ENCODE measurements at regions not wholly inside any gene's neighbourhood (a gene's known extent, or its start where the extent isn't known, plus 50 kb on each side); places are given as distances from the start of the nearest gene placed in this dataset.

DNA sequence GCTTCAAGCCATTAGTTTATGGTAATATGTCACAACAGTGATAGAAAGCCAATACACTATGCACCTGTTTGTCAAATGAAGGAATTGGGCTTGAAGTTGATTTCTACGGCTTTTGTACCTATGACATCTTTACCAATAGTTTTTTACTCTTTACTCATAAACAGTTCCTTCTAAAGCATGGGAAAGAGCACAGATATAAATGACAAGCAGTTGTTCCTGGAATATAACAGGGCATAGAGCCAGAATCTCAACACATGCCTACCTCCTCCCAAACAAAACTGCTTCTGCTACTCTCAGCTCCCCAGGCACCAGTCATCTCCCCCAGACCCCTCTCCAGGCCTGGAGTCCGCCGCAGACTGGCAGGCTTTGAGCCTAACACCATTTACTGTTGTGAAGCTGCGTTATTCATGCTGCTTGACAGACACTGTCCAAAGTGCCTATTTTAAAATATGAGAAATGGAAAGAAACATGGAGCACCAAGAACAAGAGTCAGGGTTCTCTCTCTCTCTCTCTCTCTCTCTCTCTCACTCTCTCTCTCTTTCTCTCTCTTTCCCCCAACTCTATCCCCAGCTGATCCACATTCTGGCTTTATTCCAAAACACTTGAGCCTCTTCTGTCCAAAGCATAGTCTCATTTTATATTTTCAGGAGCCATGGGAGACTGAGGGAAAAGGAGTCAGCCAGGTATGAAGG, 111.6 kb downstream of the ADRB2 start:
- TF ChIP-seq, protein P1, sequence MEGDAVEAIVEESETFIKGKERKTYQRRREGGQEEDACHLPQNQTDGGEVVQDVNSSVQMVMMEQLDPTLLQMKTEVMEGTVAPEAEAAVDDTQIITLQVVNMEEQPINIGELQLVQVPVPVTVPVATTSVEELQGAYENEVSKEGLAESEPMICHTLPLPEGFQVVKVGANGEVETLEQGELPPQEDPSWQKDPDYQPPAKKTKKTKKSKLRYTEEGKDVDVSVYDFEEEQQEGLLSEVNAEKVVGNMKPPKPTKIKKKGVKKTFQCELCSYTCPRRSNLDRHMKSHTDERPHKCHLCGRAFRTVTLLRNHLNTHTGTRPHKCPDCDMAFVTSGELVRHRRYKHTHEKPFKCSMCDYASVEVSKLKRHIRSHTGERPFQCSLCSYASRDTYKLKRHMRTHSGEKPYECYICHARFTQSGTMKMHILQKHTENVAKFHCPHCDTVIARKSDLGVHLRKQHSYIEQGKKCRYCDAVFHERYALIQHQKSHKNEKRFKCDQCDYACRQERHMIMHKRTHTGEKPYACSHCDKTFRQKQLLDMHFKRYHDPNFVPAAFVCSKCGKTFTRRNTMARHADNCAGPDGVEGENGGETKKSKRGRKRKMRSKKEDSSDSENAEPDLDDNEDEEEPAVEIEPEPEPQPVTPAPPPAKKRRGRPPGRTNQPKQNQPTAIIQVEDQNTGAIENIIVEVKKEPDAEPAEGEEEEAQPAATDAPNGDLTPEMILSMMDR (IDR thresholded peaks at IDR 0.05; ENCODE audit: poor library complexity, severe bottlenecking) = no peak
- TF ChIP-seq EP300 (conservative IDR thresholded peaks at IDR 0.05; ENCODE audit: poor library complexity, severe bottlenecking) = no peak
- no peak for TF ChIP-seq EZH2 (IDR thresholded peaks at IDR 0.05; ENCODE audit: borderline replicate concordance, insufficient read depth, low read length, poor library complexity, severe bottlenecking)
- no peak for TF ChIP-seq POLR2AphosphoS5 (IDR thresholded peaks at IDR 0.05)
- no peak for TF ChIP-seq TAF1 (IDR thresholded peaks at IDR 0.05; ENCODE audit: low read depth)
- H3K9me2 ChIP-seq (ENCODE audit: insufficient read depth, low read length) = no peaks in the 10 kb centered on the region
- no peak overlapping the region for H3K27ac ChIP-seq (ENCODE audit: low read length)

DNA sequence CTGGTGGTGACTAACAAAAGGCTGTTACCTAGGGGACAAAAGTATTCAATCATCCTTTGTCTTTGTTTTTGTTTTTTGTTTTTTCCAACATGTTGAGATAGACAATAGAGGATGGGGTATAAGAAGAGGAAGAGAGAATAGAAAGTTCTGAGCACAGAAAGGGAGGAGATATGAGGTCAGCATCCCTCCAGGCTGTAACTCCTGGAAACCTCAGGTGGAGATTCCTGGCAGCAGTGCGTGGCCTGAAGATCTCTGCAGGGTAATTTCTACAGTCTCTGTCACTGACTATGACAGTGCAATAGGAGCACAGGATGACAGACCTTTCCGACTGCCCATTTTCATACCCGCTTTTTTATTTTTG, 112.1 kb downstream of the ADRB2 start:
- H3K9me2 ChIP-seq (ENCODE audit: insufficient read depth, low read length) = no peaks in the 10 kb centered on the region
- no peak overlapping the region for H3K4me3 ChIP-seq (ENCODE audit: low read length)
- H3K9me3 ChIP-seq (ENCODE audit: low read length) = no peaks in the 10 kb centered on the region
- TF ChIP-seq SMC3 (conservative IDR thresholded peaks at IDR 0.05; ENCODE audit: poor library complexity) = no peak
- TF ChIP-seq, protein P2, sequence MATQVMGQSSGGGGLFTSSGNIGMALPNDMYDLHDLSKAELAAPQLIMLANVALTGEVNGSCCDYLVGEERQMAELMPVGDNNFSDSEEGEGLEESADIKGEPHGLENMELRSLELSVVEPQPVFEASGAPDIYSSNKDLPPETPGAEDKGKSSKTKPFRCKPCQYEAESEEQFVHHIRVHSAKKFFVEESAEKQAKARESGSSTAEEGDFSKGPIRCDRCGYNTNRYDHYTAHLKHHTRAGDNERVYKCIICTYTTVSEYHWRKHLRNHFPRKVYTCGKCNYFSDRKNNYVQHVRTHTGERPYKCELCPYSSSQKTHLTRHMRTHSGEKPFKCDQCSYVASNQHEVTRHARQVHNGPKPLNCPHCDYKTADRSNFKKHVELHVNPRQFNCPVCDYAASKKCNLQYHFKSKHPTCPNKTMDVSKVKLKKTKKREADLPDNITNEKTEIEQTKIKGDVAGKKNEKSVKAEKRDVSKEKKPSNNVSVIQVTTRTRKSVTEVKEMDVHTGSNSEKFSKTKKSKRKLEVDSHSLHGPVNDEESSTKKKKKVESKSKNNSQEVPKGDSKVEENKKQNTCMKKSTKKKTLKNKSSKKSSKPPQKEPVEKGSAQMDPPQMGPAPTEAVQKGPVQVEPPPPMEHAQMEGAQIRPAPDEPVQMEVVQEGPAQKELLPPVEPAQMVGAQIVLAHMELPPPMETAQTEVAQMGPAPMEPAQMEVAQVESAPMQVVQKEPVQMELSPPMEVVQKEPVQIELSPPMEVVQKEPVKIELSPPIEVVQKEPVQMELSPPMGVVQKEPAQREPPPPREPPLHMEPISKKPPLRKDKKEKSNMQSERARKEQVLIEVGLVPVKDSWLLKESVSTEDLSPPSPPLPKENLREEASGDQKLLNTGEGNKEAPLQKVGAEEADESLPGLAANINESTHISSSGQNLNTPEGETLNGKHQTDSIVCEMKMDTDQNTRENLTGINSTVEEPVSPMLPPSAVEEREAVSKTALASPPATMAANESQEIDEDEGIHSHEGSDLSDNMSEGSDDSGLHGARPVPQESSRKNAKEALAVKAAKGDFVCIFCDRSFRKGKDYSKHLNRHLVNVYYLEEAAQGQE (IDR thresholded peaks at IDR 0.05; ENCODE audit: borderline replicate concordance) = no peak
- TF ChIP-seq MXI1 (conservative IDR thresholded peaks at IDR 0.05; ENCODE audit: poor library complexity, severe bottlenecking) = no peak
- TF ChIP-seq TAF1 (IDR thresholded peaks at IDR 0.05; ENCODE audit: low read depth) = no peak
- no peaks in the 10 kb centered on the region for H3K36me3 ChIP-seq (ENCODE audit: insufficient read depth, low read length)
- H3F3A ChIP-seq (ENCODE audit: insufficient read depth, low read length, poor library complexity, severe bottlenecking) = no peaks in the 10 kb centered on the region
- no peaks in the 10 kb centered on the region for H3K79me2 ChIP-seq (replicated peaks; ENCODE audit: insufficient read depth, low read length)
- H3K9ac ChIP-seq (ENCODE audit: low read length) = no peak overlapping the region
- H4K20me1 ChIP-seq (ENCODE audit: insufficient read depth) = no peaks in the 10 kb centered on the region
- no peaks in the 10 kb centered on the region for H3K27me3 ChIP-seq (ENCODE audit: insufficient read depth, low read depth, low read length)
- H3K27ac ChIP-seq (ENCODE audit: low read length) = no peak overlapping the region
- H3K4me2 ChIP-seq (ENCODE audit: low read length) = no peak overlapping the region
- H2AFZ ChIP-seq (ENCODE audit: low read depth, low read length) = no peak overlapping the region

More for the DNA sequence above, 111.6 kb downstream of the ADRB2 start:
- Histone ChIP-seq H3K79me2 (replicated peaks; ENCODE audit: insufficient read depth, low read length) (no peaks in the 10 kb centered on the region), H3K36me3 (ENCODE audit: insufficient read depth, low read length) (no peaks in the 10 kb centered on the region), H2AFZ (ENCODE audit: low read depth, low read length) (no peak overlapping the region), H3K4me2 (ENCODE audit: low read length) (no peak overlapping the region), H3K9me3 (ENCODE audit: low read length) (no peaks in the 10 kb centered on the region), H3F3A (ENCODE audit: insufficient read depth, low read length, poor library complexity, severe bottlenecking) (no peaks in the 10 kb centered on the region), H3K9ac (ENCODE audit: low read length) (no peak overlapping the region), H3K4me3 (ENCODE audit: low read length) (no peak overlapping the region), H3K27me3 (ENCODE audit: insufficient read depth, low read depth, low read length) (no peaks in the 10 kb centered on the region), H4K20me1 (ENCODE audit: insufficient read depth) (no peaks in the 10 kb centered on the region)

DNA sequence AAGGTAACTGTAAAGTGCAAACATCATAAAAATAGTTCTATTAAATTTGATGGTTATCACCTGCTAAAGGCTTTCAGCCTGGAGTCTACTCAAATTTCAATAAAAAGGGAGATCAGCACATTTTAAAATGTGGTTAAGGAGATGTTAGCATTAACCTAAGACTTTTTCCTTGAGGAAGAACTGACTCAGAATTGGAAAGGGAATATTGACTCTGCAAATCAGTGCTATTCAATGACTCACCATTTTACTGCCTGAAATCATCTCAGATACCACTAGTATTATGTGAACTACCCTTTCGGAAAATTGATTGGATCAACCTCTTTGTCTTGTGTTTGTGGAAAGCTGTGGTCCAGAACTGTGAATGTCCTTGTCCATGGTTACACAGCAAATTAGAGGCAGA, 113.3 kb downstream of the ADRB2 start:
- H3K9me3 ChIP-seq (ENCODE audit: low read length) = no peaks in the 10 kb centered on the region
- H3K27me3 ChIP-seq (ENCODE audit: insufficient read depth, low read depth, low read length) = no peaks in the 10 kb centered on the region
- no peak overlapping the region for H3K9ac ChIP-seq (ENCODE audit: low read length)
- no peaks in the 10 kb centered on the region for H4K20me1 ChIP-seq (ENCODE audit: insufficient read depth)
- TF ChIP-seq, protein P2 (IDR thresholded peaks at IDR 0.05; ENCODE audit: borderline replicate concordance) = no peak
- TF ChIP-seq POLR2AphosphoS5 (IDR thresholded peaks at IDR 0.05) (no peak), EZH2 (IDR thresholded peaks at IDR 0.05; ENCODE audit: borderline replicate concordance, insufficient read depth, low read length, poor library complexity, severe bottlenecking) (no peak), SMC3 (conservative IDR thresholded peaks at IDR 0.05; ENCODE audit: poor library complexity) (no peak), EP300 (conservative IDR thresholded peaks at IDR 0.05; ENCODE audit: poor library complexity, severe bottlenecking) (no peak), TAF1 (IDR thresholded peaks at IDR 0.05; ENCODE audit: low read depth) (no peak), RAD21 (conservative IDR thresholded peaks at IDR 0.05) (no peak), MXI1 (conservative IDR thresholded peaks at IDR 0.05; ENCODE audit: poor library complexity, severe bottlenecking) (no peak)
- TF ChIP-seq, protein P1 (IDR thresholded peaks at IDR 0.05; ENCODE audit: poor library complexity, severe bottlenecking) = no peak
- H3K4me2 ChIP-seq (ENCODE audit: low read length) = no peak overlapping the region
- H3K9me2 ChIP-seq (ENCODE audit: insufficient read depth, low read length) = no peaks in the 10 kb centered on the region
- no peak overlapping the region for H3K27ac ChIP-seq (ENCODE audit: low read length)
- no peaks in the 10 kb centered on the region for H3K79me2 ChIP-seq (replicated peaks; ENCODE audit: insufficient read depth, low read length)
- H2AFZ ChIP-seq (ENCODE audit: low read depth, low read length) = no peak overlapping the region
- H3K4me3 ChIP-seq (ENCODE audit: low read length) = no peak overlapping the region
- no peaks in the 10 kb centered on the region for H3K36me3 ChIP-seq (ENCODE audit: insufficient read depth, low read length)
- H3F3A ChIP-seq (ENCODE audit: insufficient read depth, low read length, poor library complexity, severe bottlenecking) = no peaks in the 10 kb centered on the region
